GM19438 (cell line): ENCODE measurements at regions not wholly inside any gene's neighbourhood (a gene's known extent, or its start where the extent isn't known, plus 50 kb on each side); places are given as distances from the start of the nearest gene placed in this dataset.

Experiments used
- ATAC-seq: cut with Tn5 transposase; IDR thresholded peaks from one replicate; pipeline ENCODE4 v1.9.1; 2021; ENCODE audit warnings: low read depth; ENCODE audit not compliant: unreplicated experiment

- no peak for ATAC-seq
These were observed 585.7 kb upstream of the ZNF608 start for GRCh38 chr5:125331987-125332598.

- no peak for ATAC-seq
These were observed 587.0 kb upstream of the ZNF608 start for GRCh38 chr5:125333416-125333815.

- ATAC-seq: no peak
These were observed 590.0 kb upstream of the ZNF608 start for GRCh38 chr5:125336401-125336800.

- no peak for ATAC-seq
These were observed 590.9 kb upstream of the ZNF608 start for GRCh38 chr5:125337294-125337693.

GRCh38 chr5:125338440-125339174 lies 592.2 kb upstream of the ZNF608 start:
- ATAC-seq: no peak

- no peak for ATAC-seq
These were observed 595.0 kb upstream of the ZNF608 start for GRCh38 chr5:125341436-125341835.

- ATAC-seq: no peak
These were observed 596.6 kb upstream of the ZNF608 start for GRCh38 chr5:125343015-125343414.

GRCh38 chr5:125346316-125346715 lies 599.9 kb upstream of the ZNF608 start:
- ATAC-seq: no peak

- no peak for ATAC-seq
These were observed 601.8 kb upstream of the ZNF608 start for GRCh38 chr5:125348221-125348692.

- ATAC-seq: no peak
These were observed 602.7 kb upstream of the ZNF608 start for GRCh38 chr5:125348936-125349831.

GRCh38 chr5:125357660-125358059 lies 611.2 kb upstream of the ZNF608 start:
- ATAC-seq: no peak

- ATAC-seq: no peak
These were observed 619.3 kb upstream of the ZNF608 start for GRCh38 chr5:125365747-125366146.

GRCh38 chr5:125367702-125368101 lies 621.3 kb upstream of the ZNF608 start:
- no peak for ATAC-seq

- ATAC-seq: no peak
These were observed 624.2 kb upstream of the ZNF608 start for GRCh38 chr5:125370461-125371205.

- ATAC-seq: no peak
These were observed 626.5 kb upstream of the ZNF608 start for GRCh38 chr5:125372694-125373631.

GRCh38 chr5:125375143-125375542 lies 628.7 kb upstream of the ZNF608 start:
- ATAC-seq: no peak

- no peak for ATAC-seq
These were observed 629.7 kb upstream of the ZNF608 start for GRCh38 chr5:125376059-125376641.

GRCh38 chr5:125377141-125377540 lies 630.7 kb upstream of the ZNF608 start:
- ATAC-seq: no peak

GRCh38 chr5:125381290-125381689 lies 634.9 kb upstream of the ZNF608 start:
- no peak for ATAC-seq
